ENCODE measurements at regions not wholly inside any gene's neighbourhood (a gene's known extent, or its start where the extent isn't known, plus 50 kb on each side); places are given as distances from the start of the nearest gene placed in this dataset.

- no peak for TF ChIP-seq MAX (IDR thresholded peaks at IDR 0.05)
- no peak for TF ChIP-seq CTCF (IDR thresholded peaks at IDR 0.05)
- no peak for TF ChIP-seq USF2 (IDR thresholded peaks at IDR 0.05)
- TF ChIP-seq POLR2AphosphoS2 (conservative IDR thresholded peaks at IDR 0.05; ENCODE audit: low read length): no peak
- no peak for TF ChIP-seq FOSB (CRISPR knock-in tag; IDR thresholded peaks at IDR 0.05)
- no peak for TF ChIP-seq EP300 (IDR thresholded peaks at IDR 0.05)
- TF ChIP-seq JUNB (IDR thresholded peaks at IDR 0.05): no peak
- no peak for TF ChIP-seq HOXB5 (CRISPR knock-in tag; IDR thresholded peaks at IDR 0.05)
- TF ChIP-seq RCOR1 (IDR thresholded peaks at IDR 0.05; ENCODE audit: low read depth, low read length): no peak
- no peak for TF ChIP-seq MYC (IDR thresholded peaks at IDR 0.05; ENCODE audit: borderline replicate concordance, low read length)
- no peak for TF ChIP-seq E2F6 (IDR thresholded peaks at IDR 0.05; ENCODE audit: borderline replicate concordance, low read depth)
- TF ChIP-seq RAD21 (conservative IDR thresholded peaks at IDR 0.05 in 1 of 2, IDR thresholded peaks at IDR 0.05 in 1 of 2): no peak
Observed at GRCh38 chr5:67331296-67331925, 134.8 kb upstream of the CD180 start.
